Smooth muscle cell (in vitro differentiated cells): ENCODE measurements at regions not wholly inside any gene's neighbourhood (a gene's known extent, or its start where the extent isn't known, plus 50 kb on each side); places are given as distances from the start of the nearest gene placed in this dataset.
"Not testable (repeated sequence)": the region's sequence is repeated elsewhere in the genome, so short reads cannot be mapped to it uniquely, and the experiment has no call there.

ENCODE experiments used
- DNase-seq: peaks from one replicate; lab custom pipeline; 2025; ENCODE audit not compliant: unreplicated experiment; lab: John Stamatoyannopoulos, UW
- H2AFZ ChIP-seq: fragments of 200-600 bp; sonication (generic); 2 replicates; pipeline ENCODE4 v1.6.0; 2016; ENCODE audit warnings: antibody characterized with exemption, low read depth, mild to moderate bottlenecking
- H3F3A ChIP-seq: fragments of 200-600 bp; sonication (generic); 2 replicates; pipeline ENCODE4 v1.6.0; 2017; ENCODE audit warnings: antibody characterized with exemption, low read depth
- H3K27ac ChIP-seq: fragments of 200-600 bp; sonication (generic); 2 replicates; pipeline ENCODE4 v1.5.1; 2016; ENCODE audit warnings: low read depth, mild to moderate bottlenecking
- H3K27me3 ChIP-seq: fragments of 200-600 bp; sonication (generic); 2 replicates; pipeline ENCODE4 v1.6.1; 2016; ENCODE audit warnings: low read depth, mild to moderate bottlenecking
- H3K36me3 ChIP-seq: fragments of 200-600 bp; sonication (generic); 2 replicates; pipeline ENCODE4 v1.5.1; 2016; ENCODE audit warnings: low read depth
- H3K4me1 ChIP-seq: fragments of 200-600 bp; sonication (generic); 2 replicates; pipeline ENCODE4 v1.5.1; 2016; ENCODE audit warnings: low read depth
- H3K4me2 ChIP-seq: fragments of 200-600 bp; sonication (generic); 2 replicates; pipeline ENCODE4 v1.6.0; 2016; ENCODE audit warnings: mild to moderate bottlenecking
- H3K4me3 ChIP-seq: fragments of 200-600 bp; sonication (generic); 2 replicates; pipeline ENCODE4 v1.5.1; 2016; ENCODE audit warnings: mild to moderate bottlenecking
- H3K79me2 ChIP-seq: fragments of 200-600 bp; sonication (generic); 2 replicates; pipeline ENCODE4 v1.6.0; 2016; ENCODE audit warnings: low read depth, mild to moderate bottlenecking
- H3K9ac ChIP-seq: fragments of 200-600 bp; sonication (generic); 2 replicates; pipeline ENCODE4 v1.6.0; 2016; ENCODE audit warnings: low read depth
- H3K9me3 ChIP-seq: fragments of 200-600 bp; sonication (generic); replicated peaks from 2 replicates; pipeline ENCODE4 v1.5.1; 2016; ENCODE audit warnings: low read depth
- H4K20me1 ChIP-seq: fragments of 200-600 bp; sonication (generic); 2 replicates; pipeline ENCODE4 v1.6.0; 2016; ENCODE audit warnings: low read depth
- WGBS: methylation state at CpG from one replicate; pipeline ENCODE4 v1.1.7; 2016; ENCODE audit warnings: low lambda C conversion rate; 5-methylcytosine and 5-hydroxymethylcytosine counted together
- TF ChIP-seq, protein P1 (sequence below): fragments of 200-600 bp; sonication (generic); IDR thresholded peaks from 2 replicates; pipeline ENCODE4 v1.5.1; 2017; ENCODE audit warnings: borderline replicate concordance, mild to moderate bottlenecking, antibody characterized with exemption; ENCODE audit not compliant: insufficient read depth, poor library complexity, severe bottlenecking

DNA sequence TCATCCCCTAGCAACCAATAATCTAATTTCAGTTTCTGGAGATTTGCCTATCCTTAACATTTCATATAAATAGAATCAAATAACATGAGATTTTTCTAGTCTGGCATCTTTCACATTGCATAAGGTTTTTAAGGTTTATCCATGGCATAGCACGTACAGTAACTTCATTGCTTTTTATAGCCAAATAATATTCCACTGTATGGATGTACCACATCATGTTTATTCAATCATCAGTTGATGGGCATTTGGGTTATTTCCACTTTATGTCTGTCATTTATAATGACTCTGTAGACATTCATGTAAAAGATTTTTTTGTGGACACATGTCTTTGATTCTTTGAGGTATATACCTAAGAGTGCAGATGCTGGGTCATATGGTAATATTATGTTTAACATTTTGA, 1052.6 kb downstream of the DNAJB9 start:
- TF ChIP-seq, protein P1, sequence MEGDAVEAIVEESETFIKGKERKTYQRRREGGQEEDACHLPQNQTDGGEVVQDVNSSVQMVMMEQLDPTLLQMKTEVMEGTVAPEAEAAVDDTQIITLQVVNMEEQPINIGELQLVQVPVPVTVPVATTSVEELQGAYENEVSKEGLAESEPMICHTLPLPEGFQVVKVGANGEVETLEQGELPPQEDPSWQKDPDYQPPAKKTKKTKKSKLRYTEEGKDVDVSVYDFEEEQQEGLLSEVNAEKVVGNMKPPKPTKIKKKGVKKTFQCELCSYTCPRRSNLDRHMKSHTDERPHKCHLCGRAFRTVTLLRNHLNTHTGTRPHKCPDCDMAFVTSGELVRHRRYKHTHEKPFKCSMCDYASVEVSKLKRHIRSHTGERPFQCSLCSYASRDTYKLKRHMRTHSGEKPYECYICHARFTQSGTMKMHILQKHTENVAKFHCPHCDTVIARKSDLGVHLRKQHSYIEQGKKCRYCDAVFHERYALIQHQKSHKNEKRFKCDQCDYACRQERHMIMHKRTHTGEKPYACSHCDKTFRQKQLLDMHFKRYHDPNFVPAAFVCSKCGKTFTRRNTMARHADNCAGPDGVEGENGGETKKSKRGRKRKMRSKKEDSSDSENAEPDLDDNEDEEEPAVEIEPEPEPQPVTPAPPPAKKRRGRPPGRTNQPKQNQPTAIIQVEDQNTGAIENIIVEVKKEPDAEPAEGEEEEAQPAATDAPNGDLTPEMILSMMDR = no peak
- no peaks in the 10 kb centered on the region for H3K79me2 ChIP-seq
- DNase-seq = no peak

GRCh38 chr7:109632890-109633289, 1063.2 kb downstream of the DNAJB9 start:
- H3K36me3 ChIP-seq, H3K4me2 ChIP-seq, H3K4me1 ChIP-seq, H3K27ac ChIP-seq, H3K79me2 ChIP-seq, H4K20me1 ChIP-seq, H2AFZ ChIP-seq, H3F3A ChIP-seq, H3K9ac ChIP-seq, H3K9me3 ChIP-seq, H3K27me3 ChIP-seq, H3K4me3 ChIP-seq, DNase-seq: not testable (repeated sequence)
- whole genome bisulfite sequencing = 94% methylated on average over 8 of the region's 8 CpGs

More for the DNA sequence above, 1052.6 kb downstream of the DNAJB9 start:
- H4K20me1 ChIP-seq = no peaks in the 10 kb centered on the region
- no peaks in the 10 kb centered on the region for H3K27me3 ChIP-seq
- H2AFZ ChIP-seq = no peak overlapping the region
- no peaks in the 10 kb centered on the region for H3K36me3 ChIP-seq
- 97% methylated on average over 1 of the region's 1 CpG for WGBS
- H3K4me3 ChIP-seq = no peak overlapping the region
- no peaks in the 10 kb centered on the region for H3F3A ChIP-seq
- H3K9me3 ChIP-seq = no peaks in the 10 kb centered on the region
- no peak overlapping the region for H3K27ac ChIP-seq
- no peaks in the 10 kb centered on the region for H3K4me1 ChIP-seq
- H3K9ac ChIP-seq = no peak overlapping the region
- no peak overlapping the region for H3K4me2 ChIP-seq

DNA sequence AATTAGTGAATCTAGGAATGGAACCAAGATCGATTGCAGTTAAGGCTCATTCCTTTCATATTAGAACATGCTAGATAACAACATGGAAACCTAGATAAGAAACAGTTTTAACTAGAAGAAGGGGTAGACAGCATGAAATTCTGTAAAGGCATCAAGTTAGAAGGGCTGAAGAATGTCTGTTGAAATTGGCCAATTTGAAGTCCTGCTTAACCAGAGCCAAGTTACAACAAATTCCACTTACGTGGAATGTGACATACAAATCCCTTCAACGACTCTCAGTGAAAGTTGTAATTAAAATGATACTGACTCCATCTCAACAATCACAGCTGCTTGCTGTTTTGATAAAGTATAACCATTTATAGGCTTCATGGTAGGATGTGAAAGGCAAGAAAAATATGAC, 1065.7 kb downstream of the DNAJB9 start:
- Histone ChIP-seq H3F3A (no peaks in the 10 kb centered on the region), H4K20me1 (no peaks in the 10 kb centered on the region), H3K27ac (no peak overlapping the region), H3K9ac (no peak overlapping the region), H3K4me1 (no peaks in the 10 kb centered on the region), H3K27me3 (no peaks in the 10 kb centered on the region), H3K9me3 (peaks cover 3% of the 10 kb centered on the region), H3K79me2 (no peaks in the 10 kb centered on the region), H3K4me2 (no peak overlapping the region), H2AFZ (no peak overlapping the region), H3K36me3 (no peaks in the 10 kb centered on the region), H3K4me3 (no peak overlapping the region)
- TF ChIP-seq, protein P1 = no peak
- 67% methylated on average over 3 of the region's 3 CpGs for WGBS
- DNase-seq = no peak

DNA sequence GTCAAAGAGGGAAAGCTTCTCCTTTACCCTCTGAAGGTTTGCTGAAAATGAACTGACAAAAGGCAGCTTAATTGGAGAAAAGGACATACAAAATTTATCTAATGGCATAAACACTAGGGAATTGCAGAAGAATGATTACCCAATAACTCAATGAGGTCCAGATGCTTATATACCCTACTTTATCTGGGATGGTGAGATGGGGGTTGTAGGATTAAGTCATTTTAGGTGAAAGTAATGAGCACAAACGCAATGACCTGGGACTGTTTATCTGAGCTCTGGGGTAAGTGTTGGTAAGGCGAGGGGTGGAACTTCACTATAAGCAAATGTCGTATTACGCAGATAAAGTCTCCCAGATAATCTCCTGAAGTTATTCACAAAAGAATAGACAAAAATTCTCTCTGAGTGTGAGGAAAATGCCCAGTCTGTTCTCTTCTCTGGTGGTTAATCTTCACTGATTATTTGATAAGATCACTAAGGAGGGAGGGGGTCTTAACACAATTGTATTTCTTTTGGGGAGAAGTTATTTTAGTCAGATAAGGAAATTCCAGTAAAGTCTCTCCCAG, 1067.8 kb downstream of the DNAJB9 start:
- peaks cover 3% of the 10 kb centered on the region for H3K9me3 ChIP-seq
- H3K4me1 ChIP-seq = no peaks in the 10 kb centered on the region
- H3K4me3 ChIP-seq = no peak overlapping the region
- H3K36me3 ChIP-seq = no peaks in the 10 kb centered on the region
- no peak overlapping the region for H3K27ac ChIP-seq
- no peak overlapping the region for H3K9ac ChIP-seq
- H3K27me3 ChIP-seq = no peaks in the 10 kb centered on the region
- H3K79me2 ChIP-seq = no peaks in the 10 kb centered on the region
- H3K4me2 ChIP-seq = no peak overlapping the region
- WGBS = 76% methylated on average over 4 of the region's 4 CpGs
- TF ChIP-seq, protein P1 = no peak
- no peak for DNase-seq
- H4K20me1 ChIP-seq = no peaks in the 10 kb centered on the region
- no peak overlapping the region for H2AFZ ChIP-seq
- no peaks in the 10 kb centered on the region for H3F3A ChIP-seq
